IMR-90 (cell line): ENCODE measurements at regions not wholly inside any gene's neighbourhood (a gene's known extent, or its start where the extent isn't known, plus 50 kb on each side); places are given as distances from the start of the nearest gene placed in this dataset.

Source experiments
- CHD1 ChIP-seq: IDR thresholded peaks from 2 replicates; pipeline ENCODE4 v1.6.1; 2012; ENCODE audit warnings: low read depth, low read length, improper control_type of control experiment
- FOS ChIP-seq: fragments of 150-350 bp; IDR thresholded peaks from 2 replicates; pipeline ENCODE4 v1.6.1; 2016; ENCODE audit warnings: low read depth, low read length
- MAZ ChIP-seq: IDR thresholded peaks from 2 replicates; pipeline ENCODE4 v1.6.1; 2012; ENCODE audit warnings: low read depth, mild to moderate bottlenecking, low read length, improper control_type of control experiment, moderate library complexity, borderline replicate concordance
- MXI1 ChIP-seq: IDR thresholded peaks from 2 replicates; pipeline ENCODE4 v1.6.1; 2012; ENCODE audit warnings: low read depth, mild to moderate bottlenecking, low read length, moderate library complexity, borderline replicate concordance
- POLR2A ChIP-seq: IDR thresholded peaks from 2 replicates; pipeline ENCODE4 v1.6.1; 2012; ENCODE audit warnings: mild to moderate bottlenecking, low read depth, low read length
- RAD21 ChIP-seq: IDR thresholded peaks from 2 replicates; pipeline ENCODE4 v1.6.1; 2012; ENCODE audit warnings: low read length, improper control_type of control experiment
- RCOR1 ChIP-seq: IDR thresholded peaks from 2 replicates; pipeline ENCODE4 v1.6.1; 2012; ENCODE audit warnings: mild to moderate bottlenecking, low read length, improper control_type of control experiment; ENCODE audit not compliant: insufficient replicate concordance
- RFX5 ChIP-seq: IDR thresholded peaks from 2 replicates; pipeline ENCODE4 v1.8.0; 2012; ENCODE audit warnings: low read depth, mild to moderate bottlenecking, low read length, moderate library complexity
- SMC3 ChIP-seq: fragments of 150-350 bp; IDR thresholded peaks from 2 replicates; pipeline ENCODE4 v1.6.1; 2016; ENCODE audit warnings: low read depth, mild to moderate bottlenecking, antibody characterized with exemption, low read length, moderate library complexity
- TF ChIP-seq, protein P1 (sequence below): conservative IDR thresholded peaks from 2 replicates; pipeline ENCODE4 v1.5.1; 2012; ENCODE audit warnings: mild to moderate bottlenecking, low read depth, low read length, improper control_type of control experiment
- TF ChIP-seq, protein P2 (sequence below): fragments of 150-350 bp; IDR thresholded peaks from 2 replicates; pipeline ENCODE4 v1.6.1; 2017; ENCODE audit warnings: mild to moderate bottlenecking, antibody characterized with exemption, low read length, low read depth
- TF ChIP-seq, protein P3 (sequence below): fragments of 150-350 bp; IDR thresholded peaks from 2 replicates; pipeline ENCODE4 v1.6.1; 2016; ENCODE audit warnings: low read depth, mild to moderate bottlenecking, low read length, moderate library complexity, borderline replicate concordance

GRCh38 chr9:78622126-78622525 lies 325.2 kb downstream of the PSAT1 start:
- no peak for TF ChIP-seq MAZ
- TF ChIP-seq, protein P1, sequence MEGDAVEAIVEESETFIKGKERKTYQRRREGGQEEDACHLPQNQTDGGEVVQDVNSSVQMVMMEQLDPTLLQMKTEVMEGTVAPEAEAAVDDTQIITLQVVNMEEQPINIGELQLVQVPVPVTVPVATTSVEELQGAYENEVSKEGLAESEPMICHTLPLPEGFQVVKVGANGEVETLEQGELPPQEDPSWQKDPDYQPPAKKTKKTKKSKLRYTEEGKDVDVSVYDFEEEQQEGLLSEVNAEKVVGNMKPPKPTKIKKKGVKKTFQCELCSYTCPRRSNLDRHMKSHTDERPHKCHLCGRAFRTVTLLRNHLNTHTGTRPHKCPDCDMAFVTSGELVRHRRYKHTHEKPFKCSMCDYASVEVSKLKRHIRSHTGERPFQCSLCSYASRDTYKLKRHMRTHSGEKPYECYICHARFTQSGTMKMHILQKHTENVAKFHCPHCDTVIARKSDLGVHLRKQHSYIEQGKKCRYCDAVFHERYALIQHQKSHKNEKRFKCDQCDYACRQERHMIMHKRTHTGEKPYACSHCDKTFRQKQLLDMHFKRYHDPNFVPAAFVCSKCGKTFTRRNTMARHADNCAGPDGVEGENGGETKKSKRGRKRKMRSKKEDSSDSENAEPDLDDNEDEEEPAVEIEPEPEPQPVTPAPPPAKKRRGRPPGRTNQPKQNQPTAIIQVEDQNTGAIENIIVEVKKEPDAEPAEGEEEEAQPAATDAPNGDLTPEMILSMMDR = no peak
- TF ChIP-seq RAD21 = no peak
- TF ChIP-seq POLR2A = no peak
- TF ChIP-seq, protein P2, sequence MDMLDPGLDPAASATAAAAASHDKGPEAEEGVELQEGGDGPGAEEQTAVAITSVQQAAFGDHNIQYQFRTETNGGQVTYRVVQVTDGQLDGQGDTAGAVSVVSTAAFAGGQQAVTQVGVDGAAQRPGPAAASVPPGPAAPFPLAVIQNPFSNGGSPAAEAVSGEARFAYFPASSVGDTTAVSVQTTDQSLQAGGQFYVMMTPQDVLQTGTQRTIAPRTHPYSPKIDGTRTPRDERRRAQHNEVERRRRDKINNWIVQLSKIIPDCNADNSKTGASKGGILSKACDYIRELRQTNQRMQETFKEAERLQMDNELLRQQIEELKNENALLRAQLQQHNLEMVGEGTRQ = no peak
- TF ChIP-seq RFX5 = no peak
- TF ChIP-seq FOS = no peak
- TF ChIP-seq SMC3 = no peak
- no peak for TF ChIP-seq RCOR1
- TF ChIP-seq, protein P3, sequence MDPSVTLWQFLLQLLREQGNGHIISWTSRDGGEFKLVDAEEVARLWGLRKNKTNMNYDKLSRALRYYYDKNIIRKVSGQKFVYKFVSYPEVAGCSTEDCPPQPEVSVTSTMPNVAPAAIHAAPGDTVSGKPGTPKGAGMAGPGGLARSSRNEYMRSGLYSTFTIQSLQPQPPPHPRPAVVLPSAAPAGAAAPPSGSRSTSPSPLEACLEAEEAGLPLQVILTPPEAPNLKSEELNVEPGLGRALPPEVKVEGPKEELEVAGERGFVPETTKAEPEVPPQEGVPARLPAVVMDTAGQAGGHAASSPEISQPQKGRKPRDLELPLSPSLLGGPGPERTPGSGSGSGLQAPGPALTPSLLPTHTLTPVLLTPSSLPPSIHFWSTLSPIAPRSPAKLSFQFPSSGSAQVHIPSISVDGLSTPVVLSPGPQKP = no peak
- TF ChIP-seq MXI1 = no peak
- no peak for TF ChIP-seq CHD1
